ENCODE measurements at regions not wholly inside any gene's neighbourhood (a gene's known extent, or its start where the extent isn't known, plus 50 kb on each side); places are given as distances from the start of the nearest gene placed in this dataset.

- ChIA-PET CTCF (no interaction called here), POLR2A (ENCODE audit: unreplicated experiment) (no interaction called here)
- intact Hi-C loops (cut with micrococcal nuclease; ENCODE audit: unreplicated experiment): no loop called here
- Histone ChIP-seq H3F3A (ENCODE audit: insufficient read depth, low read depth) (no peaks in the 10 kb centered on the region), H2AFZ (no peak overlapping the region), H3K9me3 (ENCODE audit: insufficient read depth, low read depth) (no peaks in the 10 kb centered on the region), H3K27me3 (ENCODE audit: insufficient read depth, low read depth) (no peaks in the 10 kb centered on the region), H3K36me3 (ENCODE audit: low read depth) (no peaks in the 10 kb centered on the region), H3K27ac (no peak overlapping the region), H3K4me1 (replicated peaks; ENCODE audit: insufficient read depth) (no peaks in the 10 kb centered on the region), H3K4me3 (no peak overlapping the region), H3K4me2 (no peak overlapping the region), H3K79me2 (ENCODE audit: low read depth) (no peaks in the 10 kb centered on the region), H4K20me1 (ENCODE audit: insufficient read depth) (no peaks in the 10 kb centered on the region), H3K9me2 (ENCODE audit: insufficient read depth) (no peaks in the 10 kb centered on the region)
- TF ChIP-seq CTCF (conservative IDR thresholded peaks at IDR 0.05) (no peak), EZH2 (IDR thresholded peaks at IDR 0.05; ENCODE audit: low read depth) (no peak)
- BruUV-seq (replicated peaks): no TSS peak
- DNase-seq: no peak
These were observed 722.6 kb downstream of the LRRIQ3 start for GRCh38 chr1:73475316-73475870.

- BruUV-seq (replicated peaks): no TSS peak
- H3K9me3 ChIP-seq (ENCODE audit: insufficient read depth, low read depth): no peaks in the 10 kb centered on the region
- H3F3A ChIP-seq (ENCODE audit: insufficient read depth, low read depth): no peaks in the 10 kb centered on the region
- no peak for TF ChIP-seq CTCF (conservative IDR thresholded peaks at IDR 0.05)
- no peak for TF ChIP-seq EZH2 (IDR thresholded peaks at IDR 0.05; ENCODE audit: low read depth)
- H3K9me2 ChIP-seq (ENCODE audit: insufficient read depth): no peaks in the 10 kb centered on the region
- no peaks in the 10 kb centered on the region for H4K20me1 ChIP-seq (ENCODE audit: insufficient read depth)
- ChIA-PET CTCF (no interaction called here), POLR2A (ENCODE audit: unreplicated experiment) (no interaction called here)
- H2AFZ ChIP-seq: no peak overlapping the region
- no peak overlapping the region for H3K4me3 ChIP-seq
- no peaks in the 10 kb centered on the region for H3K79me2 ChIP-seq (ENCODE audit: low read depth)
- no peaks in the 10 kb centered on the region for H3K27me3 ChIP-seq (ENCODE audit: insufficient read depth, low read depth)
- no peaks in the 10 kb centered on the region for H3K36me3 ChIP-seq (ENCODE audit: low read depth)
- H3K4me2 ChIP-seq: no peak overlapping the region
- no peak for DNase-seq
- no peaks in the 10 kb centered on the region for H3K4me1 ChIP-seq (replicated peaks; ENCODE audit: insufficient read depth)
- intact Hi-C loops (cut with micrococcal nuclease; ENCODE audit: unreplicated experiment): no loop called here
- H3K27ac ChIP-seq: no peak overlapping the region
These were observed 725.2 kb downstream of the LRRIQ3 start for GRCh38 chr1:73472810-73473209.

- no peak for DNase-seq
- TF ChIP-seq CTCF (conservative IDR thresholded peaks at IDR 0.05) (no peak), EZH2 (IDR thresholded peaks at IDR 0.05; ENCODE audit: low read depth) (no peak)
- H3F3A ChIP-seq (ENCODE audit: insufficient read depth, low read depth): no peaks in the 10 kb centered on the region
- H3K36me3 ChIP-seq (ENCODE audit: low read depth): no peaks in the 10 kb centered on the region
- H3K27me3 ChIP-seq (ENCODE audit: insufficient read depth, low read depth): no peaks in the 10 kb centered on the region
- ChIA-PET CTCF (no interaction called here), POLR2A (ENCODE audit: unreplicated experiment) (no interaction called here)
- no peak overlapping the region for H2AFZ ChIP-seq
- H4K20me1 ChIP-seq (ENCODE audit: insufficient read depth): no peaks in the 10 kb centered on the region
- no peak overlapping the region for H3K27ac ChIP-seq
- intact Hi-C loops (cut with micrococcal nuclease; ENCODE audit: unreplicated experiment): no loop called here
- H3K4me1 ChIP-seq (replicated peaks; ENCODE audit: insufficient read depth): no peaks in the 10 kb centered on the region
- no peaks in the 10 kb centered on the region for H3K9me2 ChIP-seq (ENCODE audit: insufficient read depth)
- H3K4me2 ChIP-seq: no peak overlapping the region
- BruUV-seq (replicated peaks): no TSS peak
- H3K4me3 ChIP-seq: no peak overlapping the region
- no peaks in the 10 kb centered on the region for H3K9me3 ChIP-seq (ENCODE audit: insufficient read depth, low read depth)
- H3K79me2 ChIP-seq (ENCODE audit: low read depth): no peaks in the 10 kb centered on the region
These were observed 730.2 kb downstream of the LRRIQ3 start for GRCh38 chr1:73467731-73468130.

Measured in PC-9 (cell line).